GM12892 (cell line): ENCODE measurements at regions not wholly inside any gene's neighbourhood (a gene's known extent, or its start where the extent isn't known, plus 50 kb on each side); places are given as distances from the start of the nearest gene placed in this dataset.

Experiments used
- POLR2A ChIP-seq: IDR thresholded peaks from 2 replicates; pipeline ENCODE4 v1.6.1; 2011; ENCODE audit warnings: low read depth, low read length, control low read depth
- POLR2AphosphoS5 ChIP-seq: IDR thresholded peaks from 2 replicates; pipeline ENCODE4 v1.6.1; 2011; ENCODE audit warnings: low read depth, low read length, control low read depth
- TAF1 ChIP-seq: IDR thresholded peaks from 2 replicates; pipeline ENCODE4 v1.6.1; 2011; ENCODE audit warnings: low read depth, mild to moderate bottlenecking, control low read depth, low read length, borderline replicate concordance

- TF ChIP-seq POLR2AphosphoS5 (no peak), POLR2A (no peak), TAF1 (no peak)
These were observed 147.2 kb upstream of the EEPD1 start for GRCh38 chr7:36005876-36006275.
